ENCODE measurements at regions not wholly inside any gene's neighbourhood (a gene's known extent, or its start where the extent isn't known, plus 50 kb on each side); places are given as distances from the start of the nearest gene placed in this dataset.
"Not testable (repeated sequence)": the region's sequence is repeated elsewhere in the genome, so short reads cannot be mapped to it uniquely, and the experiment has no call there.

- Histone ChIP-seq H3K36me3 (no peaks in the 10 kb centered on the region), H3K27me3 (no peaks in the 10 kb centered on the region), H3K4me3 (no peak overlapping the region), H3K9me3 (no peaks in the 10 kb centered on the region)
- DNase-seq = no peak
These were observed 218.1 kb upstream of the MCHR2 start for GRCh38 chr6:100212131-100212530.

- H3K9me3 ChIP-seq = no peaks in the 10 kb centered on the region
- H3K36me3 ChIP-seq = no peaks in the 10 kb centered on the region
- DNase-seq = no peak
- H3K27me3 ChIP-seq = no peaks in the 10 kb centered on the region
- no peak overlapping the region for H3K4me3 ChIP-seq
These were observed 216.4 kb upstream of the MCHR2 start for GRCh38 chr6:100210137-100211117.

- no peaks in the 10 kb centered on the region for H3K36me3 ChIP-seq
- H3K4me3 ChIP-seq = no peak overlapping the region
- H3K9me3 ChIP-seq = peaks cover 4% of the 10 kb centered on the region
- no peaks in the 10 kb centered on the region for H3K27me3 ChIP-seq
- no peak for DNase-seq
These were observed 215.5 kb upstream of the MCHR2 start for GRCh38 chr6:100209323-100210136.

GRCh38 chr6:100203400-100203799 is 209.4 kb upstream of the MCHR2 start:
- H3K36me3 ChIP-seq = no peaks in the 10 kb centered on the region
- H3K27me3 ChIP-seq = no peaks in the 10 kb centered on the region
- no peak overlapping the region for H3K4me3 ChIP-seq
- peak; percentile 47 for DNase-seq
- H3K9me3 ChIP-seq = peaks cover 13% of the 10 kb centered on the region

GRCh38 chr6:100202417-100203194 is 208.6 kb upstream of the MCHR2 start:
- H3K27me3 ChIP-seq = no peaks in the 10 kb centered on the region
- H3K9me3 ChIP-seq = peaks cover 13% of the 10 kb centered on the region
- no peaks in the 10 kb centered on the region for H3K36me3 ChIP-seq
- peak; percentile 90 for DNase-seq
- H3K4me3 ChIP-seq = no peak overlapping the region

- DNase-seq, H3K27me3 ChIP-seq, H3K9me3 ChIP-seq, H3K4me3 ChIP-seq, H3K36me3 ChIP-seq: not testable (repeated sequence)
These were observed 202.4 kb upstream of the MCHR2 start for GRCh38 chr6:100196214-100196982.

- H3K4me3 ChIP-seq = not testable (repeated sequence)
These were observed 201.2 kb upstream of the MCHR2 start for GRCh38 chr6:100195244-100195643.

GRCh38 chr6:100194535-100194934 is 200.5 kb upstream of the MCHR2 start:
- H3K4me3 ChIP-seq = no peak overlapping the region
- no peaks in the 10 kb centered on the region for H3K9me3 ChIP-seq
- H3K27me3 ChIP-seq = no peaks in the 10 kb centered on the region
- no peaks in the 10 kb centered on the region for H3K36me3 ChIP-seq
- DNase-seq = no peak

More at GRCh38 chr6:100195244-100195643, 201.2 kb upstream of the MCHR2 start:
- DNase-seq, H3K27me3 ChIP-seq, H3K9me3 ChIP-seq, H3K36me3 ChIP-seq: not testable (repeated sequence)

- peaks cover 2% of the 10 kb centered on the region; the same call in 1 of the 2 replicates for H3K9me3 ChIP-seq
- H3K4me3 ChIP-seq = no peak overlapping the region
- H3K36me3 ChIP-seq = no peaks in the 10 kb centered on the region
- no peaks in the 10 kb centered on the region for H3K27me3 ChIP-seq
- no peak for DNase-seq
These were observed 194.7 kb upstream of the MCHR2 start for GRCh38 chr6:100188754-100189153.

GRCh38 chr6:100186552-100186951 is 192.5 kb upstream of the MCHR2 start:
- DNase-seq = no peak
- no peaks in the 10 kb centered on the region for H3K27me3 ChIP-seq
- H3K36me3 ChIP-seq = no peaks in the 10 kb centered on the region

GRCh38 chr6:100185615-100186014 is 191.6 kb upstream of the MCHR2 start:
- Histone ChIP-seq H3K9me3 (peaks cover 2% of the 10 kb centered on the region; the same call in 1 of the 2 replicates), H3K36me3 (no peaks in the 10 kb centered on the region), H3K27me3 (no peaks in the 10 kb centered on the region), H3K4me3 (no peak overlapping the region)
- DNase-seq = no peak

More at GRCh38 chr6:100186552-100186951, 192.5 kb upstream of the MCHR2 start:
- H3K9me3 ChIP-seq = peaks cover 2% of the 10 kb centered on the region; the same call in 1 of the 2 replicates
- no peak overlapping the region for H3K4me3 ChIP-seq

GRCh38 chr6:100184473-100184872 is 190.4 kb upstream of the MCHR2 start:
- Histone ChIP-seq H3K4me3 (no peak overlapping the region), H3K27me3 (no peaks in the 10 kb centered on the region), H3K36me3 (no peaks in the 10 kb centered on the region), H3K9me3 (peaks cover 2% of the 10 kb centered on the region; the same call in 1 of the 2 replicates)
- no peak for DNase-seq

GRCh38 chr6:100182313-100182712 is 188.3 kb upstream of the MCHR2 start:
- no peak for DNase-seq

GRCh38 chr6:100181309-100181708 is 187.3 kb upstream of the MCHR2 start:
- Histone ChIP-seq H3K9me3 (no peaks in the 10 kb centered on the region), H3K4me3 (no peak overlapping the region), H3K36me3 (no peaks in the 10 kb centered on the region), H3K27me3 (no peaks in the 10 kb centered on the region)
- no peak for DNase-seq

More at GRCh38 chr6:100182313-100182712, 188.3 kb upstream of the MCHR2 start:
- H3K9me3 ChIP-seq = no peaks in the 10 kb centered on the region
- no peaks in the 10 kb centered on the region for H3K27me3 ChIP-seq
- H3K36me3 ChIP-seq = no peaks in the 10 kb centered on the region
- H3K4me3 ChIP-seq = no peak overlapping the region

GRCh38 chr6:100179576-100179975 is 185.6 kb upstream of the MCHR2 start:
- H3K9me3 ChIP-seq = no peaks in the 10 kb centered on the region
- H3K27me3 ChIP-seq = no peaks in the 10 kb centered on the region
- H3K4me3 ChIP-seq = no peak overlapping the region
- DNase-seq = no peak
- no peaks in the 10 kb centered on the region for H3K36me3 ChIP-seq

GRCh38 chr6:100177956-100178355 is 183.9 kb upstream of the MCHR2 start:
- no peaks in the 10 kb centered on the region for H3K36me3 ChIP-seq

More at GRCh38 chr6:100177956-100178355, 183.9 kb upstream of the MCHR2 start:
- no peaks in the 10 kb centered on the region for H3K9me3 ChIP-seq
- no peaks in the 10 kb centered on the region for H3K27me3 ChIP-seq
- H3K4me3 ChIP-seq = no peak overlapping the region
- DNase-seq = peak; percentile 76

Data from MG63 (cell line).